ENCODE measurements at regions not wholly inside any gene's neighbourhood (a gene's known extent, or its start where the extent isn't known, plus 50 kb on each side); places are given as distances from the start of the nearest gene placed in this dataset.
"Not testable (repeated sequence)": the region's sequence is repeated elsewhere in the genome, so short reads cannot be mapped to it uniquely, and the experiment has no call there.

- H3K27me3 Mint-ChIP-seq, H3K4me3 Mint-ChIP-seq, H3K4me1 Mint-ChIP-seq, ATAC-seq, DNase-seq, H3K27ac Mint-ChIP-seq: not testable (repeated sequence)
- H3K9me3 Mint-ChIP-seq, result peaks cover 4 to 16% of the 10 kb centered on the region in 2 donors
Measured at GRCh38 chr15:24260854-24261253, 414.7 kb upstream of the NPAP1 start.

- H3K4me3 Mint-ChIP-seq, H3K4me1 Mint-ChIP-seq, H3K27me3 Mint-ChIP-seq, H3K27ac Mint-ChIP-seq, ATAC-seq, DNase-seq: not testable (repeated sequence)
- peaks cover 0 to 23% of the 10 kb centered on the region in 2 donors for H3K9me3 Mint-ChIP-seq
Measured at GRCh38 chr15:24268536-24269165, 406.9 kb upstream of the NPAP1 start.

DNA sequence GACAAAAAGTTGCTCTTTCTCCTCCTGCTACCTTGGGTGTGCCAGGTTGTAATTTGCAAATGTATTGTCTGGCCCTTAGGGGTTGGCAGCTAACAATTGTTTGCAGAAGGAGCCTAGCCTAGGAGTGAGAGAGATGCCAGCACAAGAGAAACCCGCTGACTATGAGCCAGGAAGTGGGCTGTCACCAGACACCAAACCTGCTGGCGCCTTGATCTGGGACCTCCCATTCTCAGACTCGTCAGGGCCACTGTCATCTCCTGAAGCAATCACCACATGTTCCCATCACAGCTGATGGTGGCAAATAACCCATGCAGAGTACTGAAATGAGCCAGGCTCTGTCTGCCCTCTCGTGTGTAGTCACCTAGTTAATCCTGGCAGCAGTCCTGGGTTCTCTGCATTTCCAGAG is 406.4 kb upstream of the NPAP1 start:
- Mint-ChIP-seq H3K4me1 (no peaks in the 10 kb centered on the region), H3K27me3 (no peaks in the 10 kb centered on the region), H3K27ac (no peak overlapping the region), H3K4me3 (no peak overlapping the region), H3K9me3 (peaks cover 0 to 23% of the 10 kb centered on the region in 2 donors)
- ATAC-seq (no peak), DNase-seq (no peak)

DNA sequence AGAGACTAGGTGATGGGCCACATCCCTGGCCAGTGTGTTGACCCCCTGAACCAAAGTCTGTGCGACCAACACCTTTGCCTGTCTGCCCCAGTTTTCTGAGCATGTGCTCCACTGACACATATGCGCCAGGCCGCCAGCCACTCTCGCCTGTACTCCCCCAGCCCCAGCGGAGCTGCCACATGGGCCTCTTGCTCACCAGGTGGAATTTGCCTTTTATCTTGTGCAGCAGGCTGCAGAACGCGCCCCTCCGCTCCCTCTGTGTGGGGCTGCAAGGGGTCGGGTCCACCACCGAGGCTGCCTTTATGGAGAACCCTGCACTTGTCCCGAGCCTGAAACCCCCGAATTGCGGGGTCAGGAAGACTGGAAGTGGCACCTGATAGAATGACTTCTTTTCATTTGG is 405.7 kb upstream of the NPAP1 start:
- ATAC-seq (no peak), DNase-seq (no peak)
- no peak overlapping the region for H3K27ac Mint-ChIP-seq
- peaks cover 0 to 16% of the 10 kb centered on the region in 2 donors for H3K9me3 Mint-ChIP-seq
- H3K27me3 Mint-ChIP-seq, result no peaks in the 10 kb centered on the region
- no peak overlapping the region for H3K4me3 Mint-ChIP-seq
- no peaks in the 10 kb centered on the region for H3K4me1 Mint-ChIP-seq

DNA sequence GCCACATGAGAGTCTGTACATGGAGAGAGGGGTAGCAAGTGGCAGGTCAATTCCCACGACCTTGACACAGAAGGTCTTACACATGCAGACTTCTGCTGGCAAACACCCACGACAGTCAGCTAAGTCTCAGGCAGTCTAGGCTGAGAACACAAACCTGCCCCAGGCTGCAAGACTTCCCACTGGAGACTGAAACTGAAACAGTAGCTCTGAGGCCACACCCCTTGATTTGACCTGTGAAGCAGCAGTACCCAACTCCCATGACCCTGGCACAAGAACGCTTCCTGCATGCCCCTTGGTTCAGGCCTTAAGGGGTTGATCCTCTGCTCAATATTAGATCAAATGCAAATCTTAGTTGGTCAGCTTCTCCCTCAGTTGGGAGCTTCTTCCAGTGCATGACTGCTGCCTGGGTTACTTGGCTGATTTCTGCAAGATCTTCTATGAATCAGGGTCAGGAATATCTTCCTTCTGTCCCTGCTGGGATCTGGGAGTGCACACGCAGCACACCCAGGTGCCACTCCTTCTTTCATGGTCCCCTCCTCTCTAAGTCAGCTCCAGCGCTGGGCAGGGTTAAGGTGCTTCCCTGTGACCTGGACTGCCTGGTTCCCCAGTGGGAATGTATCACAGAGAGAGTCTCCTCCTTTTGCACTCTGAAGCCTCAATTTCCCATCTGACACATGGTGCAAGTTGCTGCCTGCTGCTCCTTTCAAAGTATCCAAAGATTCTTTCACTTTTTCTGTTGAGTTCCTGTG is 403.9 kb upstream of the NPAP1 start:
- H3K27me3 Mint-ChIP-seq, H3K4me3 Mint-ChIP-seq, H3K27ac Mint-ChIP-seq, DNase-seq, ATAC-seq, H3K4me1 Mint-ChIP-seq: not testable (repeated sequence)
- peaks cover 4 to 15% of the 10 kb centered on the region in 2 donors for H3K9me3 Mint-ChIP-seq

- Mint-ChIP-seq H3K9me3 (no peaks in the 10 kb centered on the region), H3K4me3 (no peak overlapping the region), H3K27me3 (no peaks in the 10 kb centered on the region), H3K27ac (no peak overlapping the region), H3K4me1 (no peaks in the 10 kb centered on the region)
- DNase-seq (no peak), ATAC-seq (no peak)
Measured at GRCh38 chr15:24292837-24293236, 382.7 kb upstream of the NPAP1 start.

GRCh38 chr15:24300804-24301368 is 374.7 kb upstream of the NPAP1 start:
- H3K27me3 Mint-ChIP-seq, DNase-seq, ATAC-seq, H3K27ac Mint-ChIP-seq, H3K4me1 Mint-ChIP-seq, H3K4me3 Mint-ChIP-seq, H3K9me3 Mint-ChIP-seq: not testable (repeated sequence)

DNA sequence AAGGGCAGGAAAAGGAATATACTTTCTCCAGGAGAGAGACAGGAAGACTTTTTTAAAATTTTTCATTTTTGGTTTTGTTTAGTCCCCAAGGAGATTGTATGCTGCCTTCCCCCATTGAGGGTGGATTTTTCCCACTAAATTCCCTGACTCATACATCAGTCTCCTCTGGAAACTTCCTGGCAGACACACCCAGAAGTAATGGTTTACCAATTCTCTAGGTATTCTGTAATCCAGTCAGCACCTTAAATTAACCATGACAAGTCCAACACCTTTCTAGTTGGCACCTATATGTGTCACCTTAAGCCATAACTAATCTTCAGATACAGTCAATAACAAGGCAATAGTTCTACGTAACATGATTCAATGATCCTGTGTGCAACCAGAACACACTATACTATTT is 373.6 kb upstream of the NPAP1 start:
- not testable (repeated sequence) for H3K4me1 Mint-ChIP-seq, H3K27ac Mint-ChIP-seq, H3K9me3 Mint-ChIP-seq, H3K4me3 Mint-ChIP-seq, DNase-seq, ATAC-seq, H3K27me3 Mint-ChIP-seq

DNA sequence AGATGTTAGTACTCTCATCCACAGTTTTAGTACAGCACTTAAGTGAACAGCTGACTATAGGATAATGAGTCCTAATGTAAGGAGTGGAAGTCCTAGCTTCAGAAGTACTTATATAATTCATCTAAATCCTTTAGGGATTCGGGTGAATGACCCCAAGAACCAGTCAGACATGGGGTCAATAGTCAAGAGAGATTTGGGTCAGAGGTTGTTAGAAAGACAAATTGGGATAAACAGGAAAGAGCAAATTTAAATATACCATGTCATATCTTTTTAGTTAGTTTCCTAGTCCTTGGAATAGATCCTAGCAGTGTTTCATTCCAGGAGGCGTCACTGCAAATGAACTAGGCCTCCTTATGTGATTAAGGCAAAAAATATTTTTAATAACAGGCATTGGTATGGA is 370.8 kb upstream of the NPAP1 start:
- H3K4me1 Mint-ChIP-seq, result not testable (repeated sequence)

GRCh38 chr15:24305643-24306042 is 369.9 kb upstream of the NPAP1 start:
- DNase-seq, H3K9me3 Mint-ChIP-seq, H3K4me1 Mint-ChIP-seq, H3K27ac Mint-ChIP-seq, ATAC-seq, H3K27me3 Mint-ChIP-seq, H3K4me3 Mint-ChIP-seq: not testable (repeated sequence)

More for the DNA sequence above, 370.8 kb upstream of the NPAP1 start:
- not testable (repeated sequence) for H3K27ac Mint-ChIP-seq, H3K27me3 Mint-ChIP-seq, H3K4me3 Mint-ChIP-seq, H3K9me3 Mint-ChIP-seq, ATAC-seq, DNase-seq

- not testable (repeated sequence) for H3K27me3 Mint-ChIP-seq, H3K4me1 Mint-ChIP-seq, DNase-seq, ATAC-seq, H3K9me3 Mint-ChIP-seq, H3K27ac Mint-ChIP-seq, H3K4me3 Mint-ChIP-seq
Measured at GRCh38 chr15:24309700-24310099, 365.9 kb upstream of the NPAP1 start.

- H3K27me3 Mint-ChIP-seq, H3K9me3 Mint-ChIP-seq, H3K4me1 Mint-ChIP-seq, ATAC-seq, H3K27ac Mint-ChIP-seq, DNase-seq, H3K4me3 Mint-ChIP-seq: not testable (repeated sequence)
Measured at GRCh38 chr15:24311692-24312091, 363.9 kb upstream of the NPAP1 start.

- not testable (repeated sequence) for H3K27me3 Mint-ChIP-seq, H3K4me1 Mint-ChIP-seq, ATAC-seq, H3K27ac Mint-ChIP-seq, H3K4me3 Mint-ChIP-seq, DNase-seq
- peaks cover 0 to 15% of the 10 kb centered on the region in 2 donors for H3K9me3 Mint-ChIP-seq
Measured at GRCh38 chr15:24316326-24316725, 359.2 kb upstream of the NPAP1 start.

- Mint-ChIP-seq H3K4me1 (no peaks in the 10 kb centered on the region), H3K27ac (no peak overlapping the region), H3K27me3 (no peaks in the 10 kb centered on the region), H3K9me3 (peaks cover 0 to 15% of the 10 kb centered on the region in 2 donors), H3K4me3 (no peak overlapping the region)
- DNase-seq (no peak), ATAC-seq (no peak)
Measured at GRCh38 chr15:24318981-24319380, 356.6 kb upstream of the NPAP1 start.

DNA sequence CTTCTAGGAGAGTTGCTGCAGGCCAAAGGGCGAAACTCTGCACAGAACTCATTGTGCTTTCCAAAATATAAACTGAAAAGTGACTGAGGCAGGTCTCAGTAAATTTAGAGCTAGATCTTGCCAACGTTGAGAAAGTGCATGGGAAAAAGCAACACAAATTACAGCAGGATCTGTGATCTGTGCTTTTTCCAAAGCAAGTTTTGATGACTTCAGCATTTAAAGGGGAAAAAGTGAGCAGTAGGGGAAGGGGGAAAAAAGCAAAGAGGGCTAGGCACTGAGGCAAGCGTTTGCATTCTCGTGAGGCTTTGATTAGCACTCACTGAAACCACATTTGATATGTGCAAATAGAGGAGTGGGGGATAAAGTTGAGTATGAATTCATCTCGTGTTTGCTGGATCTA is 351.5 kb upstream of the NPAP1 start:
- H3K4me1 Mint-ChIP-seq, H3K27ac Mint-ChIP-seq, ATAC-seq, DNase-seq, H3K27me3 Mint-ChIP-seq, H3K4me3 Mint-ChIP-seq: not testable (repeated sequence)
- H3K9me3 Mint-ChIP-seq, result peaks cover 0 to 19% of the 10 kb centered on the region in 2 donors

DNA sequence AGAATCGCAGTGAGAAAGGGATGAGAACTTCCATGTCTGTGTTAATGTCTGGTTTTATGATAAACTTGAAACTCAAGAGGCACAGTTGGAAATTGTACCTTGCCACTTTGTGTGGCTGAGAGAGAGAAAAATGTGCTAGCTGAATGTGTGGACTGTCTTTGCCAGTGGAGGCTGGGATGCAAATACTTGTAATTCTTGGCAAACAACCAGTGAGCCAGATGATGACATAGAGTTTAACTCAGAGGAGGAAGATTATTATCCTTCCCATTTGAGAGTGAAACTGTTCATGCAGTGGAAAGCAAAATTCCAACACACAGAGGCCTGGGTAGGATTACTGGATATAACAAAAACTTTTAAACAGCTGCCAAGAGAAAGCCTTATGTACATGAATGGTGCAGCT is 349.1 kb upstream of the NPAP1 start:
- not testable (repeated sequence) for H3K27me3 Mint-ChIP-seq, H3K4me3 Mint-ChIP-seq, H3K4me1 Mint-ChIP-seq, DNase-seq, H3K27ac Mint-ChIP-seq, ATAC-seq
- peaks cover 0 to 14% of the 10 kb centered on the region in 2 donors for H3K9me3 Mint-ChIP-seq

Data from stimulated activated naive CD8-positive, alpha-beta T cell treated with anti-CD3 and anti-CD28 coated beads, Interleukin-15, amount 100 ng/mL, for 72 hours (primary cell).